ENCODE measurements at regions not wholly inside any gene's neighbourhood (a gene's known extent, or its start where the extent isn't known, plus 50 kb on each side); places are given as distances from the start of the nearest gene placed in this dataset.

- TF ChIP-seq CTCF (IDR thresholded peaks at IDR 0.05) = no peak
- Histone ChIP-seq H3K4me1 (no peaks in the 10 kb centered on the region), H3K9ac (ENCODE audit: low read depth in 2 of 2, low read length in 2 of 2) (no peak overlapping the region), H3K9me3 (no peaks in the 10 kb centered on the region), H3K27ac (no peak overlapping the region), H3K4me3 (no peak overlapping the region), H3K27me3 (no peaks in the 10 kb centered on the region), H3K36me3 (no peaks in the 10 kb centered on the region)
- intact Hi-C loops (cut with DNase I) = no loop called here
- DNase-seq = no peak
Observed at GRCh38 chr13:73970421-73971055, 163.7 kb downstream of the KLF12 start.

- H3K9ac ChIP-seq (ENCODE audit: low read depth in 2 of 2, low read length in 2 of 2) = no peak overlapping the region
- H3K27me3 ChIP-seq = no peaks in the 10 kb centered on the region
- no peak for TF ChIP-seq CTCF (IDR thresholded peaks at IDR 0.05)
- intact Hi-C loops (cut with DNase I) = no loop called here
- no peaks in the 10 kb centered on the region for H3K36me3 ChIP-seq
- no peak for DNase-seq
- H3K9me3 ChIP-seq = no peaks in the 10 kb centered on the region
- no peak overlapping the region for H3K4me3 ChIP-seq
- no peak overlapping the region for H3K27ac ChIP-seq
- no peaks in the 10 kb centered on the region for H3K4me1 ChIP-seq
Observed at GRCh38 chr13:73967397-73968165, 166.6 kb downstream of the KLF12 start.

- H3K9me3 ChIP-seq = no peaks in the 10 kb centered on the region
- DNase-seq = no peak
- H3K9ac ChIP-seq (ENCODE audit: low read depth in 2 of 2, low read length in 2 of 2) = no peak overlapping the region
- TF ChIP-seq CTCF (IDR thresholded peaks at IDR 0.05) = no peak
- no peaks in the 10 kb centered on the region for H3K4me1 ChIP-seq
- no peaks in the 10 kb centered on the region for H3K36me3 ChIP-seq
- intact Hi-C loops (cut with DNase I) = no loop called here
- H3K27me3 ChIP-seq = no peaks in the 10 kb centered on the region
- H3K4me3 ChIP-seq = no peak overlapping the region
- no peak overlapping the region for H3K27ac ChIP-seq
Observed at GRCh38 chr13:73966331-73966730, 167.9 kb downstream of the KLF12 start.

GRCh38 chr13:73962284-73962683, 171.9 kb downstream of the KLF12 start:
- Histone ChIP-seq H3K9me3 (no peaks in the 10 kb centered on the region), H3K4me1 (no peaks in the 10 kb centered on the region), H3K36me3 (no peaks in the 10 kb centered on the region), H3K27me3 (no peaks in the 10 kb centered on the region), H3K27ac (no peak overlapping the region), H3K9ac (ENCODE audit: low read depth in 2 of 2, low read length in 2 of 2) (no peak overlapping the region), H3K4me3 (no peak overlapping the region)
- no peak for TF ChIP-seq CTCF (IDR thresholded peaks at IDR 0.05)
- no peak for DNase-seq
- intact Hi-C loops (cut with DNase I) = no loop called here

- no peak for DNase-seq
- no peaks in the 10 kb centered on the region for H3K9me3 ChIP-seq
- no peak overlapping the region for H3K27ac ChIP-seq
- H3K27me3 ChIP-seq = no peaks in the 10 kb centered on the region
- no peaks in the 10 kb centered on the region for H3K4me1 ChIP-seq
- H3K9ac ChIP-seq (ENCODE audit: low read depth in 2 of 2, low read length in 2 of 2) = no peak overlapping the region
- intact Hi-C loops (cut with DNase I) = no loop called here
- TF ChIP-seq CTCF (IDR thresholded peaks at IDR 0.05) = no peak
- no peak overlapping the region for H3K4me3 ChIP-seq
- no peaks in the 10 kb centered on the region for H3K36me3 ChIP-seq
Observed at GRCh38 chr13:73961181-73961580, 173.0 kb downstream of the KLF12 start.

All from colonic mucosa (tissue), 4 donors.